ENCODE measurements at regions not wholly inside any gene's neighbourhood (a gene's known extent, or its start where the extent isn't known, plus 50 kb on each side); places are given as distances from the start of the nearest gene placed in this dataset.

GRCh38 chr18:30358555-30358954, 684.0 kb downstream of the DSC3 start:
- DNase-seq (ENCODE audit: low spot score) = no peak

- DNase-seq (ENCODE audit: low spot score) = no peak
These were observed 689.9 kb downstream of the DSC3 start for GRCh38 chr18:30352551-30353168.

DNA sequence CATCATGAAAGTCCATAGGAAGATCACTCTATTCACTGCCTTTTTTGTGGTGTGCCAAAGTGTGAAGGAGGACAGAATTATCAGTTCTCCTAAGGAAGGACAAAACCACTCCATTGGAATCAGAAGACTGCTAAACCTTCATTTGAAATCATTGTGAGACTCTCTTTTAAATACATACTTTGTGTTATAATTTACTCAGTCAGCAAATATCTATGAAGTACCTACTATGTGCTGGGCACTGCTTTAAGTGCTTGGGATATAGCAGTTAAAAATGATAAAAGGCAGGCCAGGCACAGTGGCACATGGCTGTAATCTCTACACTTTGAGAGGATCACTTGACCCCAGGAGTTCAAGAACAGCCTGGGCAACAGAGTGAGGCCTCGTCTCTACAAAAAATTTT, 692.3 kb downstream of the DSC3 start:
- no peak for DNase-seq (ENCODE audit: low spot score)

DNA sequence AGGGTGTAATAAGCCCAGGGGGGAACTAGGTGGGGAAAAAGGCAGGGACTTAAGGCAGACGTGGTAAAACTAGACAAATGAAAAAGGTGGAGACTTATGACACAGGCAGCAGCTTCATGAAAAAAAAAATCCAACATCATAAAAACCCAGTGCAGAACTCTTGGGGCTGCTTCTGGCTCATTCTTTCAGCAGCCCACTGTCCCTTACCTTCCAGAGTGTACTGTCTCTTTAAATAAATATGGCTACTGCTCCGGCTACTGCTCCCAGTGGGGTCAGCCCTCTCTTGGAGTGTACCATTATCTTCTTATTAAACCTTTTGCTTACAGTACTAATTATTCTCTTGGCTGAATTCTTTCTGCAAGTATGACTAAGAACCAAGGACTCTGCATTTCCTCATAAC, 699.5 kb downstream of the DSC3 start:
- DNase-seq (ENCODE audit: low spot score) = no peak

GRCh38 chr18:30342675-30343074, 699.9 kb downstream of the DSC3 start:
- no peak for DNase-seq (ENCODE audit: low spot score)

DNA sequence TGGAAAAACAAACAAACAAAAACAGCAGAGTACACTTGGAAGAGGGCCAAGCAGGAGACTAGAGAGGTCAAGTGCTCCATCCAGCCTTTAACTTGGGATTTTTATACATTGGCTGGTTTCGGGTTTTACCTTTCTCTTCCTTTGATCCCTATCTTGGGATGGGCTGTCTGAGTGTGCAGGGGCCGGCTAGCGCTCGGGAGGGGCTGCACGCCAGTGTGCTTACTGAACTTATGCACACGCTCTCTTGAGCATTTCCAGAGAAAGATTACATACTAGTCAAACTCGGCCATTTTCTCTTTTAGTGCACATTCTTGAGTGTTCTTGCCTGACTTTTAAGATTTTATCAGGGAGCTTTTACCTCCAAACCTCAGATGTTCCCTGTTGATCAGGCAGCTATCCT, 707.8 kb downstream of the DSC3 start:
- DNase-seq (ENCODE audit: low spot score) = no peak

DNA sequence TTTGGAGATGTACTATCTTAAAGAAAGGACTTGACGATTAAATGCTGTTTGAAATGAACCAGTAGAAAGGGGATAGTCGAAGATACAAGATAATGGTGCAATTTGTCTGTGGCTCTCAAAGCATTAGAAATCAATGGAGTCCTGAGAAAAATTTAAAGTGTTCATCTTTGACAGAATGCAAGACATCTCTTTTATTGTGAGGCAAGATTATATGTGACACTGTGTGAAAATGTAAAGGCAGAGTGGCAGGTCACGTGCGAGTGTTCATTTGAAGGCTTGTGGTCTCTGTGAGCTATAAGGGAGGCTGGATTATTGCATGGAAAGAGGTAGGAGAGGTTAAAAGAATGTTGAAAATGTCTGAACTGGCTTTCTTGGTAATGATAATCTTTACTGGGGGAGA, 709.2 kb downstream of the DSC3 start:
- no peak for DNase-seq (ENCODE audit: low spot score)

DNA sequence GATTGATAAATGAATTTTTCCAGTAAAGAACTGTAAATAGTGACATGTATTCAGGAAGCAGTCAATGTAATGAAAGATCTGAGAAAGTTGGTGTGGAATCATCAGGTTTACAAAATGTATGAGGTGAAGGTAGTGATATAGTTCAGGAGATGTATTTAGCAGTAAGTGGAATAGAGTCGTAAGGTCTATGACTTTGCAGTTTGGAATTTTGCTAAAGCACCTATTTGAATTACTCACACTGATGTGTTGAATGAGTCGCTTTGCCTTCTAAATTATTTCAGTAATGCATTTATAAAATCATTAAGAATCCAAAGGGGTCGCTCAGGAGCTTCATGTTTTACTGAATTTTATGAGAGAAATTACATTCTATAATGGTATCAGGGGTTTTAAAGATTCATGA, 713.7 kb downstream of the DSC3 start:
- DNase-seq (ENCODE audit: low spot score) = no peak

DNA sequence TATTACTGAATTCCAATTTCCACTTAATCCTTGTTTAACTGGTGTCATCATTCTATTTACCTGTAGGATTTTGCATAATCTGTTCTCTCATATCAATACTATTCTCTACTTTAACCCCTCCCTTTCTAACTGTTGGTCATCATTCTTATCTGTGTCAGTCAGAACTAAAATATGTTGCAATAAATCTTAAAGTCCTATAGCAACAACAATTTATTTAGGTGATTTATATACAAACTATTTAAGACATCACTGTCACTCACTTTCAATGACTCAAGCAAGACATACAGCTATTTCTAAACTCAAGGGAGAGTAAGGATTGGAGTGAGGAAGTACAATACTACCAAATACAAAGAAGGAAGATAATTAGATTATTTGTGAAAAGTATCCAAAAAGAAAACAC, 740.4 kb downstream of the DSC3 start:
- no peak for DNase-seq (ENCODE audit: low spot score)

DNA sequence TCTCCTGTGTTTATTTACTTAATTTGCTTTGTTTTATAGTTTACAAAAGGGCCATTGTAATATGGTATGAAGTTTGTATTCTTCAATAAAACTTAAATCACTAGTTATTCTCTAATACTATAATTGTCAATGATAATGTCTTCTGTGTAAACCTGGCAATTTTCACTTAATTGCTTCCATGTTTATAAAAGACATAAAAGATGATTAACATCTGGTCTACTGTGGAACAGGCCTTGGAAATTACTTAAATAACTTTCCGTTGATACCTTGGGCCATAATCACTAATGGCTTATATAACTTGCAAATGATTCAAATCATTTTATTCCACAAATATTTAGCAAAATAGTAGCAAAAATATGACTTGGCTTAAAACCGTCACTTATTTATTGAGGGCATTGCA, 743.8 kb downstream of the DSC3 start:
- DNase-seq (ENCODE audit: low spot score) = no peak

GRCh38 chr18:30288662-30289414, 753.7 kb downstream of the DSC3 start:
- no peak for DNase-seq (ENCODE audit: low spot score)

GRCh38 chr18:30280861-30281470, 761.6 kb downstream of the DSC3 start:
- no peak for DNase-seq (ENCODE audit: low spot score)

GRCh38 chr18:30280186-30280585, 762.4 kb downstream of the DSC3 start:
- DNase-seq (ENCODE audit: low spot score) = no peak

DNA sequence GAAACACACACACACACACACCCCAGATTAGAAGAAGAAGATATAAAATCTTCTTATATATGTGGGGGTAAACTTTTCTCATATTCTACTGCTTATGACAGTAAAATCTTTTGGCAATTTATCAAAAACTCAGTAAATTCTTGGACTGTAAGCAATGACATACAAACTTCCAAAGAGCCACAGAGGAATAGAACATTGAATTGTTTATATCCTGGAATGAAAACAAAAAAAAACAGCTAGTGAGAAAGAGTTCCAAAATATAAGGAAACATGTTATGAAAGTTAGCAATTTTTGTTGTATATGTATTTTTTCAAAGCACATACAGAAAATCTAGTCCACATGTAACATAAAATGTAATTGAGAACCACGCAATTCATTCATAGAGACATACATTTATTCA, 764.9 kb downstream of the DSC3 start:
- DNase-seq (ENCODE audit: low spot score) = no peak

GRCh38 chr18:30271716-30272115, 770.8 kb downstream of the DSC3 start:
- no peak for DNase-seq (ENCODE audit: low spot score)

- DNase-seq (ENCODE audit: low spot score) = no peak
These were observed 777.4 kb downstream of the DSC3 start for GRCh38 chr18:30265190-30265589.

GRCh38 chr18:30254331-30254730, 788.2 kb downstream of the DSC3 start:
- DNase-seq (ENCODE audit: low spot score) = no peak

DNA sequence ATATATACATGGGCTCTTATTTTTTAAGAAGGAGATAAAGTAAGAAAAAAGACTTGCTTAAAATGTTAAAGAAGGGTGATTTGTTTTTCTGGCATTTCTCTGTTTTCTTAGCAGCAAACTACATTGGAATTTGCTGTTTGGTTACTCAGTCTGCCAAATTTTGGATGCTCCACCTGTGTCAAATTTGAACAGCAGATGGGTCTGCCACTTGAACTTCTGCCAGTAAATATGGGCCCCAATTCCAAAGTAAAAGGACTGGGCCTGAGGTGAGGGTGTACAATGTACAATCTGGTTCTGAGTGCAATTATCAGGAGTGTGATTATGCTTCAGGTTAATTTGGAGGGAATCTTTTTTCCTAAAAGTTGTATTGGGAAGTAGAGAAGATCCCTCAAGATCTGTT, 794.5 kb downstream of the DSC3 start:
- DNase-seq (ENCODE audit: low spot score) = no peak

DNA sequence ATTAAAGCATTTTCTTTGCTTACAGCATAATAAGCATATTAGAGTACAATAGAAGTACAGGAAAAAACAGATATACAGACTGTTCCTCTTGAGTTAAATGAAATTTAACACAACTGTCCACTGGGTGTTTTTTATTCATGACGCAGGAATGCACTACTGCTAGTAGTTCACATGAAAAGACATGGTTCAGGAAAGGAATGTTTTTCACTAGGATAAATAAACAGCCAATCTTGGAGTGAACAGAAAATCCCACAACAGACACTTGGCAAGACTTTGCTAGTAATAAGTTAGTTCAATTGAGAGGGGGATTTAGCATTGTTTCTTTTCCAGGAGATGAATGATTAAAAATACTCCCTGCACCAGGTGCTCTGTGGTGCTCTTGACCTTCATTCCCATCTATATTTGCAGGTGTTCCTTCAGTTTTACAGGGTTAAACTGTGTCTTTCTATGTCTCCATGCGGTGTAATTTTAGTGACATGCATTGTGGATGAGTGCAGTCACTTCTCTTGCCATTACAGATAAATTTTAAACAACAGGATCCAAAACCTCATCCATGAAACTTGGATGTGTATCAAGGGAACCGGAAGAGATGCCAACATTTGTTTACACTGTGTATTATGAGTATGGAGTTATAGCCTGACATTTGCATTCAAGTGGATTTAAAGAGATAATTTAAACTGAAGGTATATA, 796.6 kb downstream of the DSC3 start:
- DNase-seq (ENCODE audit: low spot score) = no peak

DNA sequence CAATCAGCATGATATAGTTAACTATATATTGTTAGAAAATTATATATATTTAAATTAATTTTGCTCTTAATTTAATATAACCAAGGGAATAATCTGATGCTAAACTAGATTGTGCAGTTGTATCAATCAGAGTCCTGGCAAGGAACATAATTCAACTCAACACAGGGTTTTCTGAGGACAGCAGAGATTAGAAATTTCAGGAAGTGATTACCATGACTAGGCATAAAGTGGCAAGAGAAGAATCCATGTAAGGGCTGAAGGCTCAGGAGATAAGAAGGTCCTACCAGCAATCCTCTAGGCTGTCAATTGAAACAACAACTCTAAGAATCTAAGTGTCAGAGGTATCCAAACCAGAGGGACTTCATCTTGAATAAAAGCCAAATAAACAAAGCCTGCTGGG, 807.8 kb downstream of the DSC3 start:
- DNase-seq (ENCODE audit: low spot score) = no peak

GRCh38 chr18:30211112-30211511, 831.4 kb downstream of the DSC3 start:
- DNase-seq (ENCODE audit: low spot score) = no peak

GRCh38 chr18:30208546-30208945, 834.0 kb downstream of the DSC3 start:
- DNase-seq (ENCODE audit: low spot score) = no peak
